Activated CD4-positive, alpha-beta T cell treated with anti-CD3 and anti-CD28 coated beads, Interleukin-2, amount 50 U/mL, for 16 hours (primary cell): ENCODE measurements at regions not wholly inside any gene's neighbourhood (a gene's known extent, or its start where the extent isn't known, plus 50 kb on each side); places are given as distances from the start of the nearest gene placed in this dataset.

Experiments
- DNase-seq: peaks from one replicate; pipeline ENCODE4 v3.0.0-alpha.2; 2020

- DNase-seq, result no peak
These were observed 103.1 kb upstream of the ISL1 start for GRCh38 chr5:51279983-51280706.

- DNase-seq, result no peak
These were observed 97.2 kb upstream of the ISL1 start for GRCh38 chr5:51286046-51286445.

DNA sequence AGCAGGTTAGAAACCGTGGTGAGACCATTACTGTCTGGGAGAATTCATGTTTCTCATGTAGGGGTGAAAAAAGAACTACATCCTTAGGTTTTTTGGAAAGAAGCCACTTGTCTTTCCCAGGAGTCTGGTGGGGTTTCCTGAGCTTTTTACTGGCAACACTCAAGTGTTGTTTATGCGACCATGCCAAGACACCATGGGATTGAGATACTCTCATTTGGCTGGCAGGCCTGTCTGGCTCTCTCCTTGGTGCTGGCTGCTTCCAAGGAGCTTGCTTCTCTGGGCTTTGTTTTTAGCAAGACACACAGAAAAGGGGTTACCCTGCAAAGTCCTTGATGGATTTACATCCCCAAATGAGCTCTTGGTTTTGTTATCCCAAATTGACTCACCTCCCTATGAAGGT lies 80.9 kb upstream of the ISL1 start:
- DNase-seq, result no peak

- DNase-seq, result no peak
These were observed 56.4 kb upstream of the ISL1 start for GRCh38 chr5:51326844-51327243.
